IMR-90 (cell line): ENCODE measurements at regions not wholly inside any gene's neighbourhood (a gene's known extent, or its start where the extent isn't known, plus 50 kb on each side); places are given as distances from the start of the nearest gene placed in this dataset.

Source experiments
- ATAC-seq: fragments of 200-7000 bp; cut with Tn5 transposase; 2 replicates; pipeline ENCODE4 v1.9.1; 2020; ENCODE audit warnings: low read depth, mild to moderate bottlenecking, moderate library complexity
- BruUV-seq: library from RNA; stranded (reverse); fragments of 400-500 nt; replicated peaks from 2 replicates; lab custom pipeline; 2021; lab: Mats Ljungman, UMichigan
- CTCF ChIA-PET: fragments of 300-600 bp; formaldehyde crosslinking; extraction: SDS; loops from one replicate; lab custom pipeline; 2021; ENCODE audit warnings: antibody characterized with exemption; lab: Yijun Ruan, JAX
- POLR2A ChIA-PET: fragments of 300-600 bp; sonication (Branson Sonifier 250); formaldehyde crosslinking; loops from one replicate; lab custom pipeline; 2022; ENCODE audit warnings: antibody characterized with exemption; ENCODE audit not compliant: unreplicated experiment; lab: Charles Lee
- DNase-seq: peaks from one replicate; pipeline ENCODE4 v3.0.0; 2013
- H2AFZ ChIP-seq: replicated peaks from 2 replicates; pipeline ENCODE3; 2013; ENCODE audit warnings: low read length, mild to moderate bottlenecking; ENCODE audit not compliant: poor library complexity
- H2AK5ac ChIP-seq: 2 replicates; pipeline ENCODE4 v1.6.1; 2013; ENCODE audit warnings: low read depth, low read length, inconsistent platforms
- H2AK9ac ChIP-seq: replicated peaks from 2 replicates; pipeline ENCODE3; 2013; ENCODE audit warnings: mild to moderate bottlenecking, low read depth, low read length, moderate library complexity; ENCODE audit not compliant: poor library complexity
- H2BK120ac ChIP-seq: 2 replicates; pipeline ENCODE4 v1.6.1; 2013; ENCODE audit warnings: low read depth, low read length, inconsistent platforms
- H2BK15ac ChIP-seq: 3 replicates; pipeline ENCODE4 v1.6.1; 2013; ENCODE audit warnings: low read depth, low read length, inconsistent platforms
- H2BK20ac ChIP-seq: 2 replicates; pipeline ENCODE4 v1.6.1; 2013; ENCODE audit warnings: low read depth, mild to moderate bottlenecking, inconsistent platforms, low read length, moderate library complexity
- H2BK5ac ChIP-seq: 2 replicates; pipeline ENCODE4 v1.6.1; 2013; ENCODE audit warnings: mild to moderate bottlenecking, low read depth, low read length, inconsistent platforms; ENCODE audit not compliant: poor library complexity, severe bottlenecking
- H3K14ac ChIP-seq: replicated peaks from 2 replicates; pipeline ENCODE4 v1.6.1; 2013; ENCODE audit warnings: low read depth, low read length, inconsistent platforms
- H3K18ac ChIP-seq: 2 replicates; pipeline ENCODE4 v1.6.1; 2013; ENCODE audit warnings: low read depth, low read length, control low read depth
- H3K23ac ChIP-seq: 2 replicates; pipeline ENCODE4 v1.6.1; 2013; ENCODE audit warnings: low read depth, low read length, inconsistent platforms
- H3K27ac ChIP-seq: 2 replicates; pipeline ENCODE4 v1.5.1; 2013; ENCODE audit warnings: mild to moderate bottlenecking, control low read depth, low read length; ENCODE audit not compliant: insufficient read depth
- H3K27me3 ChIP-seq: 2 replicates; pipeline ENCODE4 v1.6.1; 2013; ENCODE audit warnings: low read length; ENCODE audit not compliant: control insufficient read depth, insufficient read depth
- H3K36me3 ChIP-seq: 2 replicates; pipeline ENCODE4 v1.6.1; 2013; ENCODE audit warnings: low read length, mixed read lengths; ENCODE audit not compliant: control insufficient read depth, insufficient read depth
- H3K4ac ChIP-seq: 2 replicates; pipeline ENCODE4 v1.6.1; 2013; ENCODE audit warnings: low read depth, low read length, inconsistent platforms
- H3K4me1 ChIP-seq: 2 replicates; pipeline ENCODE4 v1.6.1; 2013; ENCODE audit warnings: low read length, mixed read lengths; ENCODE audit not compliant: control insufficient read depth, insufficient read depth
- H3K4me2 ChIP-seq: 2 replicates; pipeline ENCODE4 v1.6.1; 2013; ENCODE audit warnings: low read depth, mild to moderate bottlenecking, control low read depth, low read length, moderate library complexity
- H3K4me3 ChIP-seq: 2 replicates; pipeline ENCODE4 v1.5.1; 2013; ENCODE audit warnings: low read depth, mild to moderate bottlenecking, control low read depth, low read length, moderate library complexity; ENCODE audit not compliant: insufficient read depth
- H3K56ac ChIP-seq: 2 replicates; pipeline ENCODE4 v1.6.1; 2013; ENCODE audit warnings: low read length, inconsistent platforms; ENCODE audit not compliant: insufficient read depth; ENCODE audit errors: extremely low read depth
- H3K79me1 ChIP-seq, 2 experiments: 2 replicates each; pipeline ENCODE4 v1.6.1; 2013; ENCODE audit warnings: low read length in 2 of 2, inconsistent platforms in 1 of 2, low read depth in 1 of 2
- H3K9ac ChIP-seq: 2 replicates; pipeline ENCODE4 v1.6.1; 2013; ENCODE audit warnings: low read depth, low read length, control low read depth
- H3K9me1 ChIP-seq: 2 replicates; pipeline ENCODE4 v1.6.1; 2013; ENCODE audit warnings: low read length, inconsistent platforms; ENCODE audit not compliant: insufficient read depth
- H3K9me3 ChIP-seq: 2 replicates; pipeline ENCODE4 v1.6.1; 2013; ENCODE audit warnings: low read length; ENCODE audit not compliant: control insufficient read depth, insufficient read depth
- H4K20me1 ChIP-seq: 2 replicates; pipeline ENCODE4 v1.6.1; 2013; ENCODE audit warnings: low read length, inconsistent platforms; ENCODE audit not compliant: insufficient read depth
- H4K5ac ChIP-seq: 2 replicates; pipeline ENCODE4 v1.6.1; 2013; ENCODE audit warnings: mild to moderate bottlenecking, low read depth, low read length, control low read depth
- H4K8ac ChIP-seq, 2 experiments: 2 replicates each; pipeline ENCODE4 v1.6.1; 2013; ENCODE audit warnings: low read depth in 2 of 2, low read length in 2 of 2, control low read depth in 1 of 2, inconsistent platforms in 1 of 2
- H4K91ac ChIP-seq: 2 replicates; pipeline ENCODE4 v1.6.1; 2013; ENCODE audit warnings: low read depth, low read length, inconsistent platforms; ENCODE audit not compliant: insufficient read depth
- CEBPB ChIP-seq: IDR thresholded peaks from 2 replicates; pipeline ENCODE4 v1.6.1; 2012; ENCODE audit warnings: low read depth, low read length, improper control_type of control experiment
- CHD1 ChIP-seq: IDR thresholded peaks from 2 replicates; pipeline ENCODE4 v1.6.1; 2012; ENCODE audit warnings: low read depth, low read length, improper control_type of control experiment
- MAFK ChIP-seq: IDR thresholded peaks from 2 replicates; pipeline ENCODE4 v1.6.1; 2012; ENCODE audit warnings: low read depth, low read length, improper control_type of control experiment
- MXI1 ChIP-seq: IDR thresholded peaks from 2 replicates; pipeline ENCODE4 v1.6.1; 2012; ENCODE audit warnings: low read depth, mild to moderate bottlenecking, low read length, moderate library complexity, borderline replicate concordance
- POLR2A ChIP-seq: IDR thresholded peaks from 2 replicates; pipeline ENCODE4 v1.6.1; 2012; ENCODE audit warnings: mild to moderate bottlenecking, low read depth, low read length
- RCOR1 ChIP-seq: IDR thresholded peaks from 2 replicates; pipeline ENCODE4 v1.6.1; 2012; ENCODE audit warnings: mild to moderate bottlenecking, low read length, improper control_type of control experiment; ENCODE audit not compliant: insufficient replicate concordance
- RFX5 ChIP-seq: IDR thresholded peaks from 2 replicates; pipeline ENCODE4 v1.8.0; 2012; ENCODE audit warnings: low read depth, mild to moderate bottlenecking, low read length, moderate library complexity
- SMC3 ChIP-seq: fragments of 150-350 bp; IDR thresholded peaks from 2 replicates; pipeline ENCODE4 v1.6.1; 2016; ENCODE audit warnings: low read depth, mild to moderate bottlenecking, antibody characterized with exemption, low read length, moderate library complexity
- WGBS, 2 experiments: methylation state at CpG; one replicate each; pipeline versions ENCODE4 v1.1.5 to v1.1.7; 2013; ENCODE audit warnings: missing lambda C conversion rate in 2 of 2; ENCODE audit not compliant: insufficient read length in 1 of 2; ENCODE audit errors: extremely low coverage in 2 of 2; 5-methylcytosine and 5-hydroxymethylcytosine counted together
- dilution Hi-C: fragments of 300-500 bp; cut with HindIII; formaldehyde crosslinking; loops from one replicate; pipeline ENCODE4 v1.14.3; 2018; ENCODE audit warnings: low sequenced_read_pairs; ENCODE audit not compliant: unreplicated experiment
- in situ Hi-C: fragments of 300-500 bp; cut with MboI; formaldehyde crosslinking; loops from 3 replicates; pipeline ENCODE4 v1.14.3; 2019; ENCODE audit warnings: low sequenced_read_pairs, inconsistent platforms, mixed read lengths
- intact Hi-C: fragments of 100-400 bp; cut with micrococcal nuclease; formaldehyde crosslinking; loops from 2 replicates; pipeline ENCODE4 v1.10.0; 2022
- TF ChIP-seq, protein P1 (sequence below): conservative IDR thresholded peaks from 2 replicates; pipeline ENCODE4 v1.5.1; 2012; ENCODE audit warnings: mild to moderate bottlenecking, low read depth, low read length, improper control_type of control experiment
- TF ChIP-seq, protein P2 (sequence below): fragments of 150-350 bp; IDR thresholded peaks from 2 replicates; pipeline ENCODE4 v1.6.1; 2017; ENCODE audit warnings: mild to moderate bottlenecking, antibody characterized with exemption, low read length, low read depth
- TF ChIP-seq, protein P3 (sequence below): fragments of 150-350 bp; IDR thresholded peaks from 2 replicates; pipeline ENCODE4 v1.6.1; 2016; ENCODE audit warnings: low read depth, mild to moderate bottlenecking, low read length, moderate library complexity, borderline replicate concordance

DNA sequence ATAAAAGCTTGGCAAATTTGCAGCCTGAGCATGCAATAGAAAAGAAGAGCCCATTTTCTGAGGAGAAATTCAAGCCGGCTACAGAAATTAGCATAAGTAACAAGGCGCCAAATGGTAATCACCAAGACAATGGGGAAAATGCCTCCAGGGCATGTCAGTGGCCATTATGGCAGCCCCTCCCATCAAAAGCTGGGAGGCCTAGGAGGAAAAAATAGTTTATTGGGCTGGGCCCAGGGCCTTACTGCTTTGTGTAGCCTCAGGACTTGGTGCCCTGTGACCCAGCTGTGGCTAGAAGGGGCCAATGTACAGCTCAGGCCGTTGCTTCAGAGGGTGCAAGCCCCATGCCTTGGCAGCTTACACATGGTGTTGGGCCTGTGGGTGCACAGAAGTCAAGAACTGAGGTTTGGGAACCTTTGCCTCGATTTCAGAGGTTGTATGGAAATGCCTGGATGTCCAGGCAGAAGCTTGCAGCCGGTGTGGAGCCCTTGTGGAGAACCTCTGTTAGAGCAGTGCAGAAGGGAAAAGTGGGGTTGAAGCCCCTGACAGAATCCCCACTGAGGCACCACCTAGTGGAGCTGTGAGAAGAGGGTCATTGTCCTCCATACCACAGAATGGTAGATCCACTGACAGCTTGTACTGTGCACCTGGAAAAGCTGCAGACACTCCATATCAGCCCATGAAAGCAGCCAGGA lies 328.5 kb upstream of the MAP3K7 start:
- Histone ChIP-seq H3K18ac (no peak overlapping the region), H3K4me2 (no peak overlapping the region), H4K5ac (no peak overlapping the region), H2BK15ac (no peak overlapping the region), H2AK9ac (no peak overlapping the region), H3K14ac (no peak overlapping the region), H3K9me3 (no peaks in the 10 kb centered on the region), H2AK5ac (no peak overlapping the region), H4K20me1 (no peaks in the 10 kb centered on the region), H2BK120ac (no peak overlapping the region), H3K27me3 (no peaks in the 10 kb centered on the region), H3K27ac (no peak overlapping the region), H3K79me1 (no peaks in the 10 kb centered on the region), H3K4me3 (no peak overlapping the region), H2AFZ (no peak overlapping the region), H3K4me1 (no peaks in the 10 kb centered on the region), H3K56ac (no peak overlapping the region), H3K9me1 (no peaks in the 10 kb centered on the region), H3K23ac (no peak overlapping the region), H2BK5ac (no peak overlapping the region), H4K91ac (no peak overlapping the region), H2BK20ac (no peak overlapping the region), H4K8ac (no peak overlapping the region), H3K9ac (no peak overlapping the region), H3K4ac (no peak overlapping the region), H3K36me3 (no peaks in the 10 kb centered on the region)
- DNase-seq (no peak), ATAC-seq (no peak)
- TF ChIP-seq CHD1 = no peak
- no peak for TF ChIP-seq CEBPB
- no peak for TF ChIP-seq POLR2A
- no peak for TF ChIP-seq MXI1
- no peak for TF ChIP-seq MAFK
- TF ChIP-seq SMC3 = no peak
- TF ChIP-seq RFX5 = no peak
- TF ChIP-seq, protein P1, sequence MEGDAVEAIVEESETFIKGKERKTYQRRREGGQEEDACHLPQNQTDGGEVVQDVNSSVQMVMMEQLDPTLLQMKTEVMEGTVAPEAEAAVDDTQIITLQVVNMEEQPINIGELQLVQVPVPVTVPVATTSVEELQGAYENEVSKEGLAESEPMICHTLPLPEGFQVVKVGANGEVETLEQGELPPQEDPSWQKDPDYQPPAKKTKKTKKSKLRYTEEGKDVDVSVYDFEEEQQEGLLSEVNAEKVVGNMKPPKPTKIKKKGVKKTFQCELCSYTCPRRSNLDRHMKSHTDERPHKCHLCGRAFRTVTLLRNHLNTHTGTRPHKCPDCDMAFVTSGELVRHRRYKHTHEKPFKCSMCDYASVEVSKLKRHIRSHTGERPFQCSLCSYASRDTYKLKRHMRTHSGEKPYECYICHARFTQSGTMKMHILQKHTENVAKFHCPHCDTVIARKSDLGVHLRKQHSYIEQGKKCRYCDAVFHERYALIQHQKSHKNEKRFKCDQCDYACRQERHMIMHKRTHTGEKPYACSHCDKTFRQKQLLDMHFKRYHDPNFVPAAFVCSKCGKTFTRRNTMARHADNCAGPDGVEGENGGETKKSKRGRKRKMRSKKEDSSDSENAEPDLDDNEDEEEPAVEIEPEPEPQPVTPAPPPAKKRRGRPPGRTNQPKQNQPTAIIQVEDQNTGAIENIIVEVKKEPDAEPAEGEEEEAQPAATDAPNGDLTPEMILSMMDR = no peak
- TF ChIP-seq, protein P2, sequence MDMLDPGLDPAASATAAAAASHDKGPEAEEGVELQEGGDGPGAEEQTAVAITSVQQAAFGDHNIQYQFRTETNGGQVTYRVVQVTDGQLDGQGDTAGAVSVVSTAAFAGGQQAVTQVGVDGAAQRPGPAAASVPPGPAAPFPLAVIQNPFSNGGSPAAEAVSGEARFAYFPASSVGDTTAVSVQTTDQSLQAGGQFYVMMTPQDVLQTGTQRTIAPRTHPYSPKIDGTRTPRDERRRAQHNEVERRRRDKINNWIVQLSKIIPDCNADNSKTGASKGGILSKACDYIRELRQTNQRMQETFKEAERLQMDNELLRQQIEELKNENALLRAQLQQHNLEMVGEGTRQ = no peak
- TF ChIP-seq, protein P3, sequence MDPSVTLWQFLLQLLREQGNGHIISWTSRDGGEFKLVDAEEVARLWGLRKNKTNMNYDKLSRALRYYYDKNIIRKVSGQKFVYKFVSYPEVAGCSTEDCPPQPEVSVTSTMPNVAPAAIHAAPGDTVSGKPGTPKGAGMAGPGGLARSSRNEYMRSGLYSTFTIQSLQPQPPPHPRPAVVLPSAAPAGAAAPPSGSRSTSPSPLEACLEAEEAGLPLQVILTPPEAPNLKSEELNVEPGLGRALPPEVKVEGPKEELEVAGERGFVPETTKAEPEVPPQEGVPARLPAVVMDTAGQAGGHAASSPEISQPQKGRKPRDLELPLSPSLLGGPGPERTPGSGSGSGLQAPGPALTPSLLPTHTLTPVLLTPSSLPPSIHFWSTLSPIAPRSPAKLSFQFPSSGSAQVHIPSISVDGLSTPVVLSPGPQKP = no peak
- TF ChIP-seq RCOR1 = no peak
- dilution Hi-C loops (no loop called here), intact Hi-C loops (no loop called here), in situ Hi-C loops (no loop called here)
- CTCF ChIA-PET = no interaction called here
- WGBS, 2 experiments = 100% methylated on average over 1 of the region's 5 CpGs; no CpG with 5 or more reads in 1 of the 2 experiments
- BruUV-seq = no TSS peak
- POLR2A ChIA-PET = no interaction called here
